MCF 10A (cell line): ENCODE measurements at regions not wholly inside any gene's neighbourhood (a gene's known extent, or its start where the extent isn't known, plus 50 kb on each side); places are given as distances from the start of the nearest gene placed in this dataset.
A peak's percentile ranks its signal among the peaks of the same experiment; 100 is the strongest.

Source experiments
- BruUV-seq: library from RNA; stranded (reverse); fragments of 400-500 nt; replicated peaks from 2 replicates; lab custom pipeline; 2021; lab: Mats Ljungman, UMichigan
- CTCF ChIA-PET: fragments of 300-600 bp; sonication (Branson Sonifier 250); formaldehyde crosslinking; extraction: SDS; loops from one replicate; lab custom pipeline; 2021; ENCODE audit warnings: antibody characterized with exemption, inconsistent platforms; lab: Yijun Ruan, JAX
- POLR2A ChIA-PET: fragments of 300-600, 350-650 bp; sonication (Branson Sonifier 250); formaldehyde crosslinking; extraction: SDS; loops from one replicate; lab custom pipeline; 2020; ENCODE audit warnings: antibody characterized with exemption, inconsistent platforms; lab: Yijun Ruan, JAX
- DNase-seq: peaks from one replicate; pipeline ENCODE4 v3.0.0-alpha.2; 2018; ENCODE audit not compliant: unreplicated experiment
- H3K27ac Mint-ChIP-seq: one replicate; pipeline ENCODE4 v1.8.0; 2022; ENCODE audit warnings: mild to moderate bottlenecking, low read depth, mixed read lengths; ENCODE audit not compliant: unreplicated experiment
- H3K27me3 Mint-ChIP-seq: one replicate; pipeline ENCODE4 v1.8.0; 2022; ENCODE audit warnings: mixed read lengths; ENCODE audit not compliant: insufficient read depth, unreplicated experiment
- H3K36me3 Mint-ChIP-seq: one replicate; pipeline ENCODE4 v1.8.0; 2022; ENCODE audit warnings: mild to moderate bottlenecking, moderate library complexity, mixed read lengths; ENCODE audit not compliant: insufficient read depth, unreplicated experiment
- H3K4me1 Mint-ChIP-seq: one replicate; pipeline ENCODE4 v1.8.0; 2022; ENCODE audit warnings: mixed read lengths; ENCODE audit not compliant: insufficient read depth, unreplicated experiment
- H3K4me3 Mint-ChIP-seq: one replicate; pipeline ENCODE4 v1.8.0; 2022; ENCODE audit warnings: mild to moderate bottlenecking, moderate library complexity, mixed read lengths; ENCODE audit not compliant: unreplicated experiment
- H3K9me3 Mint-ChIP-seq: one replicate; pipeline ENCODE4 v1.8.0; 2022; ENCODE audit warnings: mixed read lengths; ENCODE audit not compliant: unreplicated experiment
- CTCF ChIP-seq: fragments of 200-600 bp; IDR thresholded peaks from one replicate; pipeline ENCODE4 v1.8.0; 2022; ENCODE audit warnings: antibody characterized with exemption, mild to moderate bottlenecking; ENCODE audit not compliant: unreplicated experiment
- intact Hi-C: fragments of 100-400 bp; cut with micrococcal nuclease; formaldehyde crosslinking; loops from 2 replicates; pipeline ENCODE4 v1.14.1; 2022

GRCh38 chr6:28588666-28589065 is 63.0 kb downstream of the GPX5 start:
- ChIA-PET POLR2A (interaction anchor here (0.6 to 1.7 kb wide), 14 partner anchors 9 to 461 kb away, joined by 3 to 9 read pairs (median 3); partner anchors contain the start of genes TRIM27 and ZKSCAN8), CTCF (interaction anchor here (0.6 kb wide), 1 partner anchor 65 kb away, joined by 3 read pairs; no protein-coding TSS in a partner anchor)
- peak overlapping the region; percentile 70 for H3K4me3 Mint-ChIP-seq
- TF ChIP-seq CTCF = no peak
- no TSS peak for BruUV-seq
- no peaks in the 10 kb centered on the region for H3K9me3 Mint-ChIP-seq
- peaks cover 14% of the 10 kb centered on the region for H3K36me3 Mint-ChIP-seq
- DNase-seq = no peak
- intact Hi-C loops = loop anchor here (1.0 to 5.0 kb wide), 6 partner anchors 19 to 371 kb away; no protein-coding TSS in a partner anchor
- H3K27me3 Mint-ChIP-seq = no peaks in the 10 kb centered on the region
- H3K4me1 Mint-ChIP-seq = peaks cover 30% of the 10 kb centered on the region
- peak overlapping the region; percentile 51 for H3K27ac Mint-ChIP-seq

- Mint-ChIP-seq H3K4me3 (peak overlapping the region; percentile 70), H3K36me3 (peaks cover 14% of the 10 kb centered on the region), H3K4me1 (peaks cover 30% of the 10 kb centered on the region), H3K27ac (peak overlapping the region; percentile 51), H3K9me3 (no peaks in the 10 kb centered on the region), H3K27me3 (no peaks in the 10 kb centered on the region)
- intact Hi-C loops = loop anchor here (1.0 to 5.0 kb wide), 5 partner anchors 47 to 372 kb away; no protein-coding TSS in a partner anchor
- peak; percentile 94 for DNase-seq
- TF ChIP-seq CTCF = no peak
- BruUV-seq = TSS peak; percentile 92
- CTCF ChIA-PET = interaction anchor here (0.6 to 0.9 kb wide), 2 partner anchors 64 to 140 kb away, joined by 3 to 4 read pairs; no protein-coding TSS in a partner anchor
- POLR2A ChIA-PET = interaction anchor here (0.6 to 1.7 kb wide), 17 partner anchors 8 to 462 kb away, joined by 3 to 9 read pairs (median 3); partner anchors contain the start of genes TRIM27 and ZKSCAN8
Observed at GRCh38 chr6:28589234-28589956, 63.7 kb downstream of the GPX5 start.

GRCh38 chr6:28589957-28590349 is 64.3 kb downstream of the GPX5 start:
- Mint-ChIP-seq H3K4me1 (peaks cover 26% of the 10 kb centered on the region), H3K9me3 (no peaks in the 10 kb centered on the region), H3K4me3 (peak overlapping the region; percentile 70), H3K27ac (no peak overlapping the region), H3K27me3 (no peaks in the 10 kb centered on the region), H3K36me3 (peaks cover 14% of the 10 kb centered on the region)
- CTCF ChIA-PET = interaction anchor here (0.5 to 0.9 kb wide), 2 partner anchors 139 to 380 kb away, joined by 3 to 4 read pairs; no protein-coding TSS in a partner anchor
- no TSS peak for BruUV-seq
- DNase-seq = no peak
- POLR2A ChIA-PET = interaction anchor here (0.7 to 1.7 kb wide), 7 partner anchors 8 to 453 kb away, joined by 3 to 9 read pairs (median 4); no protein-coding TSS in a partner anchor
- intact Hi-C loops = loop anchor here (1.0 to 5.0 kb wide), 5 partner anchors 48 to 373 kb away; no protein-coding TSS in a partner anchor
- TF ChIP-seq CTCF = no peak

GRCh38 chr6:28597217-28597835 is 71.6 kb downstream of the GPX5 start:
- no peaks in the 10 kb centered on the region for H3K36me3 Mint-ChIP-seq
- no peaks in the 10 kb centered on the region for H3K27me3 Mint-ChIP-seq
- DNase-seq = peak; percentile 73
- ChIA-PET POLR2A (interaction anchor here (0.7 to 4.6 kb wide), 8 partner anchors 8 to 325 kb away, joined by 3 to 43 read pairs (median 6); a partner anchor contains a TSS), CTCF (interaction anchor here (0.5 to 1.0 kb wide), 3 partner anchors 13 to 545 kb away, joined by 3 read pairs; no protein-coding TSS in a partner anchor)
- H3K4me1 Mint-ChIP-seq = no peaks in the 10 kb centered on the region
- peak overlapping the region; percentile 74 for H3K27ac Mint-ChIP-seq
- intact Hi-C loops = no loop called here
- BruUV-seq = no TSS peak
- H3K9me3 Mint-ChIP-seq = no peaks in the 10 kb centered on the region
- H3K4me3 Mint-ChIP-seq = peak overlapping the region; percentile 76
- no peak for TF ChIP-seq CTCF
